ENCODE measurements at regions not wholly inside any gene's neighbourhood (a gene's known extent, or its start where the extent isn't known, plus 50 kb on each side); places are given as distances from the start of the nearest gene placed in this dataset.

DNA sequence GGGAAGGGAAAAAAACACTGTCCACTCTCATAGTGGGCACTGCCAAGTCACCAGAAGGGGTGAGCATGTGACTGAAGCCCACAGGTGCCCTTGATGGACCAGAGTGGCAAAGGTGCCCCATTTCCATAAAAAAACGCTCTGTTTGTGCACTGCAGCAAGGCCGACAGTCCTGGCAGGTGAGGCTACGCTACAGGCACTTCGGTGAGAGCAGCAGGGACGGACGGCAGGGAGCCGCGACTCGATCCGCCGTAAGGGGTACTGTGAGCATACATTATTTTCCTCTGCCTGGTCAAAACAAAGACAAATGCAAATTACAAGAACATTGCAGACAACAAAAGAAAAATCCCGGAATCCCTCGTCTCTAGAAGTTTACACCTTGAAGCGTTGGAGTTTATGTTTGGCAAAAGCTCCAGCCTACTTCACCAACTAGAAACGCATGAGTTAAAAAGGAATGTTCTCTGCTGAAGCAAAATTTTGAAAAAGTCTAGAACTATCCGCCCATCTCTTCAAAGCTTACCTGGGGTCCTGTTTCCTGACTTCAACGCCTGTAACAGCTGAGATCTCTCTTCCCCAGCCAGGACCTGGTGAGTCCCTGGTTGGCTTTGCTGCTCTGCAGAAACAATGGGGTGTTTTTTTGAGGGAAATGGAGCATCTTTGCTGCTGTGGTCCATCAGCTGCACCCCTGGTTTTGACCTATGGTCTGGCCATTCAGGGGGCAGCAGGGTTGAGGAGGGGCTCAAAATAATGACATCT lies 52.9 kb upstream of the RFLNA start:
- Histone ChIP-seq H3K27ac (ENCODE audit: low read length) (no peak overlapping the region), H3K4me3 (ENCODE audit: control insufficient read depth in 1 of 2, extremely low read depth in 1 of 2, low read length in 1 of 2) (no peak overlapping the region), H3K27me3 (replicated peaks in 1 of 2; ENCODE audit: control insufficient read depth in 2 of 2, extremely low read depth in 1 of 2, insufficient read depth in 2 of 2, low read length in 1 of 2) (peaks cover 0 to 8% of the 10 kb centered on the region in 2 experiments), H3K4me1 (ENCODE audit: control insufficient read depth in 1 of 2, extremely low read depth in 1 of 2, insufficient read depth in 2 of 2, low read length in 2 of 2) (no peaks in the 10 kb centered on the region), H3K36me3 (ENCODE audit: control insufficient read depth in 2 of 2, extremely low read depth in 1 of 2, insufficient read depth in 1 of 2, low read length in 1 of 2) (no peaks in the 10 kb centered on the region), H3K9me3 (no peaks in the 10 kb centered on the region)
- no peak overlapping the region for H3K4me3 Mint-ChIP-seq
- peaks cover 16 to 18% of the 10 kb centered on the region in 2 donors for H3K27me3 Mint-ChIP-seq
- H3K4me1 Mint-ChIP-seq = no peaks in the 10 kb centered on the region
- ChIA-PET CTCF (no interaction called here), POLR2A (no interaction called here)
- peaks cover 5 to 12% (median 11%) of the 10 kb centered on the region in 3 donors for H3K9me3 Mint-ChIP-seq
- no peaks in the 10 kb centered on the region for H3K36me3 Mint-ChIP-seq
- ATAC-seq (replicated peaks in 1 of 4) (no peak), DNase-seq (no peak)
- H3K27ac Mint-ChIP-seq = no peak overlapping the region
- WGBS (ENCODE audit: insufficient coverage) = 95% methylated on average over 9 of the region's 17 CpGs

DNA sequence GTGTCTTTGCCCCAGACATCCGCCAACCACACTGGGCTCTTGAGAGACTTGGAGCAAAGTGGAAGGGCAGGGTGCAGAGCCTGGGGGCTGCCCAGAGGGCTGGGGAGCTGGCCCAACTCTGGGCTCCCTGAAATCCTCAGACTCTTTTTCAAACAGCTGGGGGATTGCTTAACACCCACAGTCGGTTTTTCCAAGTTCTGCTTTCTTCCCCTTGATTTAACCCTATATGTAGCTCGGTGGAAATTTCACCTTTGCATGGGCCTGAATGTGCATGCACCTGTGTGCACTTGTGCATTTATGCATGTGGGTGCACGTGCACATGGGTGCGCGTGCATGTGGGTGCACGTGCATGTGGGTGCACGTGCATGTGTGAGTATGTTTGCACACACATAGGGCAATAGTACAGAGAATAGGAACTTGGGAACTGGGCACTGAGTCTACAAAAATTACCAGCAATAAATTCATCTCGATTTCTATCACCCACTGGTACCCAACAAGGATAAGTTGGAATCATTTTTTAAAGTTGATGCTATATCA lies 52.3 kb upstream of the RFLNA start:
- H3K36me3 Mint-ChIP-seq = no peaks in the 10 kb centered on the region
- H3K27ac Mint-ChIP-seq = no peak overlapping the region
- DNase-seq (no peak), ATAC-seq (replicated peaks in 1 of 4) (no peak)
- no peak overlapping the region for H3K4me3 ChIP-seq (ENCODE audit: control insufficient read depth in 1 of 2, extremely low read depth in 1 of 2, low read length in 1 of 2)
- no peak overlapping the region for H3K4me3 Mint-ChIP-seq
- H3K9me3 Mint-ChIP-seq = peaks cover 11 to 17% (median 12%) of the 10 kb centered on the region in 3 donors
- no peaks in the 10 kb centered on the region for H3K4me1 Mint-ChIP-seq
- no peaks in the 10 kb centered on the region for H3K4me1 ChIP-seq (ENCODE audit: control insufficient read depth in 1 of 2, extremely low read depth in 1 of 2, insufficient read depth in 2 of 2, low read length in 2 of 2)
- H3K9me3 ChIP-seq = no peaks in the 10 kb centered on the region
- H3K27me3 Mint-ChIP-seq = peaks cover 21 to 22% of the 10 kb centered on the region in 2 donors
- H3K36me3 ChIP-seq (ENCODE audit: control insufficient read depth in 2 of 2, extremely low read depth in 1 of 2, insufficient read depth in 1 of 2, low read length in 1 of 2) = no peaks in the 10 kb centered on the region
- ChIA-PET CTCF (no interaction called here), POLR2A (no interaction called here)
- 68% methylated on average over 5 of the region's 9 CpGs for WGBS (ENCODE audit: insufficient coverage)
- peaks cover 0 to 5% of the 10 kb centered on the region in 2 experiments for H3K27me3 ChIP-seq (replicated peaks in 1 of 2; ENCODE audit: control insufficient read depth in 2 of 2, extremely low read depth in 1 of 2, insufficient read depth in 2 of 2, low read length in 1 of 2)
- H3K27ac ChIP-seq (ENCODE audit: low read length) = no peak overlapping the region

DNA sequence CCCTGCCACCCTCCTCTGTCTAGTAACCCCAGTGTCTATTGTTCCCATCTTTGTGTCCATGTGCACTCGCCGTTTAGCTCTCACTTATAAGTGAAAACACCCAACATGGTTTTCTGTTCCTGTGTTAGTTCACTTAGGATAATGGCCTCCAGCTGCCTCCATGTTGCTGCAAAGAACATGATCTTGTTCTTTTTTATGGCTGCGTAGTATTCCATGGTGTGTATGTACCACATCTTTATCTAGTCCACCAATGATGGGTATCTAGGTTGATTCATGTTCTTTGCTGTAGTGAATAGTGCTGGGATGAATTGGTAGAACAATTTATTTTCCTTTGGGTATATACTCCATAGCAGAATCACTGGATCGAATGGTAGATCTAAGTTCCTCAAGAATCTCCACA lies 51.0 kb upstream of the RFLNA start:
- no peak for ATAC-seq (replicated peaks in 1 of 4)
- Mint-ChIP-seq H3K9me3 (peaks cover 14 to 17% (median 15%) of the 10 kb centered on the region in 3 donors), H3K36me3 (no peaks in the 10 kb centered on the region), H3K27ac (no peak overlapping the region), H3K4me1 (no peaks in the 10 kb centered on the region), H3K27me3 (peaks cover 19 to 22% of the 10 kb centered on the region in 2 donors), H3K4me3 (no peak overlapping the region)
- H3K4me1 ChIP-seq (ENCODE audit: control insufficient read depth in 1 of 2, extremely low read depth in 1 of 2, insufficient read depth in 2 of 2, low read length in 2 of 2) = no peaks in the 10 kb centered on the region
- CTCF ChIA-PET = no interaction called here
- peaks cover 0 to 6% of the 10 kb centered on the region in 2 experiments for H3K27me3 ChIP-seq (replicated peaks in 1 of 2; ENCODE audit: control insufficient read depth in 2 of 2, extremely low read depth in 1 of 2, insufficient read depth in 2 of 2, low read length in 1 of 2)
- no peak overlapping the region for H3K4me3 ChIP-seq (ENCODE audit: control insufficient read depth in 1 of 2, extremely low read depth in 1 of 2, low read length in 1 of 2)
- WGBS (ENCODE audit: insufficient coverage) = 93% methylated on average over 3 of the region's 4 CpGs
- DNase-seq = no peak
- no peaks in the 10 kb centered on the region for H3K9me3 ChIP-seq
- H3K36me3 ChIP-seq (ENCODE audit: control insufficient read depth in 2 of 2, extremely low read depth in 1 of 2, insufficient read depth in 1 of 2, low read length in 1 of 2) = no peaks in the 10 kb centered on the region
- POLR2A ChIA-PET = no interaction called here
- no peak overlapping the region for H3K27ac ChIP-seq (ENCODE audit: low read length)

All from T-cell (primary cell).